ENCODE measurements at regions not wholly inside any gene's neighbourhood (a gene's known extent, or its start where the extent isn't known, plus 50 kb on each side); places are given as distances from the start of the nearest gene placed in this dataset.
"Not testable (repeated sequence)": the region's sequence is repeated elsewhere in the genome, so short reads cannot be mapped to it uniquely, and the experiment has no call there.

DNA sequence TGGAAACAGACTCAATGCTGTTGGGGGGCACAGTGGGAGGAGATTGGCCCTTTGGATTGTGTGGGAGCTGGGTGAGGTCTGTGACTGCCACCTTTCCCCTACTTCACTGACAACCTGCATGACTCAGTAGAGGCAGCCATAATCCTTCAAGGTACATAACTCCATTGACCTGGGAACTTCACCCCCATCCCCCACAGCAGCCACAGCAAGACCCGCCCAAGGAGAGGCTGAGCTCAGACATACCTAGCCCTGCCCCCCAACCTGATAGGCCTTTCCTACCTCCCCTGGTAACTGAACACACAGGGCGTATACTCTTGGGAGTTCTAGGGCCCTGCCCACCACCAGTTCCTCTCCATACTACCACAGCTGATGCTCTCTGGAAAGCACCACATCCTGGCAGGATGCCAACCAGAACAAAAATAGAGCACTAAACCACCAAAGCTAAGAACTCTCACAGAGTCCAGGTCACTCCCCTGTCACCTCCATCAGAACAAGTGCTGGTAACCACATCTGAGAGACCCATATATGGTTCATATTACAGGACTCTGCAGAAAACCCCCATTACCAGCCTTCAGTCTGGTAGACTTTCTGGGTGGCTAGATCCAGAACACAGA lies 703.9 kb downstream of the FSCB start:
- no peak for DNase-seq

DNA sequence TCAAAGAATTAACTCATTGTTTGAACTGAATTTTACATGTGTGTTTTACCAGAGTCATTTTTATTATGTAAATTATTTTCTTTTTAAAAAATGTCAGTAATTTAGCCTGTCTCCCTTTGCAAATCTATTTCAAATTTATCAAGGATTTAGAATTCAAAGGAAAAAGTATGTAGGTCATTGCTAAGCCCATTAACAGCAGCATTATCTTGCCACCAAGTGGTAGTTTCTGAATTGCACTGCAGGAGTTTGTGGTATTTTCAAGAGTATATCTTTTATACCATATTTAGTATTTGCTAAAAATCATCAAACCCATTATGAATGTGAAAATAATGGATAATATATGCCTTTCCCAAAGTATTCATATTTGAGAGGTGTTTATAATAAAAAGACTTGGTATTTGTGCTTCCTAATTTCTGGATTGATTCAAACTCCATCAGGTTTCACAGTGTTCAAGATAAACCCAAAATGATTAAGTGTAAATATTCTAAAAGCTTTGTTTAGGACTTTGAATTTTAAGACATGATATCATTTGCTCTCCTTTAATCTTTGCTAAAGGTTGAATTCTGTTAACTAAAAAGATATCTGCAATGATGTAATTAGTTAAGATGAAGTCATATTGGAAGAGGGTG lies 711.4 kb downstream of the FSCB start:
- peak; percentile 27 for DNase-seq

DNA sequence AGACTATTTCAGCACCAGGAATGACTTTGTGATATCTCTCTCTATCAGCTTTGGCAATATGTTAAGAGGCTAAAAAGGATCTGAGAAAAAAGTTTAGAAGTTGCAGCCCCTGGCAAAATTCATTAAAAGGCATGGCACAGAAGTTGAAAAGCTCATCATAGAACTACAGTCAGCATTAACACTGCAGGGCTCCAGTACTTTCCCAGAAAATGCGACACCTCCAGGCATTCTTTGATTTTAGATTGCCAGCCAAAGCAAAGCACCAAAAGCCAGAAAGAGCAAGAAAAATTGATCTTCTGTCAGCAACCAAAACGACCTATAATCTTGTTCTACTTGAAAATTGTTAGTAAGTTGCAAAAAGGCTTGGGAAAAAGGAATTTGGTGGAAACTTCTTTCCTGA lies 713.5 kb downstream of the FSCB start:
- DNase-seq = no peak

DNA sequence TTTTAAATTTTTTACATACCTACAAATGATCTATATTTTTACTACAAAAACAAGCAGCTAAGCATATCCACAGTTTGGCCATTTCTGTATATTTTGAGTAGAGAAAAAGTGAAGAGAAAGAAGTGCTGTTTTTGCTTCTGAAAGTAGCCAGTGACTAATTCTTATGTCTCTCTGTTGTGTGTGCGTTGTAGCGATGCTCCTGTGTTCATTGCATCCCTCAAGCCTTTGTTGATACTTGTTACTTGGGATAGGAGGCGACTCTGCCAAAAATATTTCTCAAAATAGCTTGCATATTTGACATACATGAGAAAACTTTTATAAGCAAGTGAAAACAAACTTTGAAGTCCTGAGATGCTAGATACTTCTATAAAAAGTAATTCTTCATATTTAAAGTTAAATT lies 714.1 kb downstream of the FSCB start:
- no peak for DNase-seq

DNA sequence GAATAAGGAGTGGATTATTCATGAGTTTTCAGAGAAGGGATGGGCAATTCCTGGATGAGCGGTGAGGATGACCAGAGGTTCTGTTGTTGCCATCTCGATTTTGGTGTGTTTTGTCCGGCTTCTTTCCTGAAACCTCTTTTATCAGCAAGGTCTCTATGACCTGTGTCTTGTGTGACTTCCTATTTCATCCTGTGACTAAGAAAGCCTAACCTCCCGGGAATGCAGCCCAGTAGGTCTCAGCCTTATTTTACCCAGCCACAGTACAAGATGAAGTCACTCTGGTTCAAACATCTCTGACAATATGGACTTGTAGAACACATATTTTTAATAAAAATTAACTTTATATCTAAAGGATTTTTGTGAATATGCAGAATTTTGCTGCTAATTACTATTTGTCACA lies 716.4 kb downstream of the FSCB start:
- no peak for DNase-seq

DNA sequence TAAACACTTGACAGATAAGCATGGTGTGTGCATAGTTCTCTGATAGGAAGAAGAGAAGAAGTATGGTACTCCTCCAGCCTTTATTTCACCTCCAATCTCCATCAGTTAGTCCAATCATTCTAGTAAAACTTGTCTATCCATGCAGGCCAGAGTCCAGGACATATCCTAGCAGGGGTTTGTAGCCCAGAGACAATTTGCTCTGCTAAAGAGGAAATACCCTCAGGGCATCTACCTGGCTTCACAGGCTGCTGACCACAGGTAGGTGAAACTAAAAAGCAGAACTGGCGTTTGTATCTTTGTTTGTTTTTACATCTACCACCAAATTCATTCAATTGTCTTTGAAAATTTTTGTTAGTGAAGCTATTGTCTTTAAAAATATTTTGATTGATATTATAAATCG lies 717.6 kb downstream of the FSCB start:
- no peak for DNase-seq

DNA sequence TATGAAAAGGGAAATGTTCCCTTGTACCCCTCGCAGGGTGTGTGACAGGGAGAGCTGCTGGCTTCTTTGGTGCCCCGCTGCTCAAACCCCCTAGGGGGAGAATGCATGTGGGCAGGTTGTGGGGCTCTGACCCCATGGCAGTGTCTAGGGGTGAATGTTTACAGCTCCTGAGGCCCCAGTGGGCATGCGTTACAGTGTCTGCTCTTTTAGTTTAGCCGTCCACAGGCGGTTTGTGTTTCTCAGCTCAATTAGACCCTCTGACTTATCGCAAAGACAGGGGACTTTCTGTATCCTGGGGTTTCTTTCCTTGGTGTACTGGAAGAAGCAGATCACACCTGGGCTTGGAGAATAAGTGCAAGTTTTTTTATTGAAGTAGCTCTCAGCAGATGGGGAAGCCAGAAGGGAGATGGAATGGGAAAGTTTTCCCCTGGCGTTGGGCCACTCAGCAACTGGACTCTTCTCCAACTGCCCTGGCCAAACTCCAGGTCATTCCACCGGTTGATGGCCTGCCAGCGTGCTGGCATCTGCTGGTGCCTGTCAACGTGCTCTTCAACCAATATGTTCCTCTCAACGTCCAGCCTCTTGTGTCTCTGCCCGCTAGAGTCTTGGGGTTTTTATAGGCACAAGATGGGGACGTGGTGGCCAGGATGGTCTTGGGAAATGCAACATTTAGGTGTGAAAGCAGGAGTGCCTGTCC lies 720.9 kb downstream of the FSCB start:
- DNase-seq = no peak

DNA sequence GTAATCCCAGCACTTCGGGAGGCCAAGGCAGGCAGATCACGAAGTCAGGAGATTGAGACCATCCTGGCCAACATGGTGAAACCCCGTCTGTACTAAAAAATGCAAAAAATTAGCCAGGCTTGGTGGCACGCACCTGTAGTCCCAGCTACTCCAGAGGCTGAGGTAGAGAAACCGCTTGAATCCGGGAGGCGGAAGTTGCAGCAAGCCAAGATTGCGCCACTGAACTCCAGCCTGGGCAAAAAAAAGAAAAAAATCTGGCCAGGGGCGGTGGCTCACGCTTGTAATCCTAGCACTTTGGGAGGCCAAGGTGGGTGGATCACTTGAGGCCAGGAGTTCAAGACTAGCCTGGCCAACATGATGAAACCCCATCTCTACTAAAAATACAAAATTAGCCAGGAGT lies 722.7 kb downstream of the FSCB start:
- DNase-seq = not testable (repeated sequence)

DNA sequence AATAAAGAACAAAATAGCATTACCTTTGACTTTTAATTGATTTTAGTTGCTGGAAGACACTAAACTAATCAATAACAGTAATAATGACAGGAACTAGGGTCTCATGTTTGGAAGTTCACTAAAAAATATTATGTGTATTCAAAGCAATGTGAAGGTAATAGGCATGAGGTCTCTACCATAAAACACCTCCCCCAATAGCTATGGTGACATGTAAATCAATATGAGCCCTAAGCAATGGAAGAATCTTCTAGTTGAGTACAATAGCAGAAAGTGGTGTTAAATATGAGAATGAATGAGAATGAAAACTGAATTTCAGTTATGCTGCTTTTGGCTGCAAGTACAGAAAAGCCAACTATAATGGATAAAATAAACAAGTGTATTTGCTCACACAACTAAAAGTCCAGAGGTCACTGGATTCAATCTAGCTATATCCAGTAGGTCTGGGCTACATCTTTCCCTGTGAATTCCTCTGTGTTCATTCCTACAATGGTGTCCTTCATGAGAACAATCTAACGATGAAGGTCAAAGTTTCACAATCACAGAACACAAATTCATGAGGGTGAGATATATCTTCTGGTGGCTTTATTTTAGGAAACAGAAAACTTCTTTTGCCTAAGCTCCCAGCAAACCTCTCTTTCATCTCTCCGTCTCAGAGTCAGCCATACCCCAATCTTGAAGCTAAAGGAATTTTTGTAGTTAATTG lies 728.0 kb downstream of the FSCB start:
- no peak for DNase-seq

DNA sequence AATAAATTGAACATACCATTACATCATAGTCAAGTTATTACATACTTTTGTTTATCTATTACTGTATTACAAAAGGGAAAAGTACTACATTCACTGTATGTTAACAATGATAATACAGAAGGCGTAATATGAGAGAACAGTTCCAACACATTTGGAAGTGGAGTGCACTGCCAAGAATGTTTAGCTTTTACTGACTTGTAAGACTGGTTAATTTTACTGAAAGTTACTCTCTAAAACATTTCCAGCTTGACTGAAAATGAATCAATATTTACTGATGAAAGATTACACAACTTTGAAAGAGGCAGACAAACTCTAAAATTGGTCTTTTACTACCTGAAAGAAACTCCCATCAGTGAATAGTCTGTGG lies 728.5 kb downstream of the FSCB start:
- DNase-seq = no peak

DNA sequence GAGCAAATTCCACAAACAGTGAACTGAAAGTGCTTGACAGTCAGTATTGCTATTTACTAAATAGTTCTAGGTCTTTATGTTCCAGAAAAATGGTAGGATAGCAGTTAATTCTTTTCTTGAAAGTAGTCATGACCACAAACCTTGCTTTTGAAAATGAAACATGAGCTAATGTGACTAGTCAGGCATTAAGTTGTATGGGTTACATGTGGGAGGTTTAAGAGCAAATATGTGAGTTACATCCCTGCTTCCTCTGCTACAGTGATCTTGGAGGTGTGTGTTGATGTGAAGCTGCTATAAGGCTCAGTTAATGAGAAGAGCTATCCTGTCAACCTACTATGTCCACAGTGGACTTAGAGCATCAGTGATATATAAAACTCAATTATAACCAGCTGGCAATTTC lies 741.6 kb downstream of the FSCB start:
- no peak for DNase-seq

DNA sequence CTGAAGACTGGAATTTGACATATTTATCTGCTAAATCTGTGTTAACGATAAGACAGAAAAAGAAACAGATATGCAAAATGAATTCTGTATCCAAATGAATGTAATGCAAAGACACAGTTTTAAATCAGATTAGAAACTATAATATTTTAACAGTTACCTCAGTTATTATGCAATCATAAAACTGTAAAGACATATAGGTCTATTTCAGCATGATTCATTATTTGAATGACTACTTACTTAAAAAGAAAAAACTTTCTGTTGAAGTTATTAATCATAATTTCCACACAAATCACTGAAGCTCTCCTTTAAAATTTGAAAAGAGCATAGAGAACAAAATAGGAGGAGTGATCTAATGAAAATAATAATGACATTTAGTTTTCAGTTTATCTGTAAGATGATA lies 742.6 kb downstream of the FSCB start:
- DNase-seq = no peak

DNA sequence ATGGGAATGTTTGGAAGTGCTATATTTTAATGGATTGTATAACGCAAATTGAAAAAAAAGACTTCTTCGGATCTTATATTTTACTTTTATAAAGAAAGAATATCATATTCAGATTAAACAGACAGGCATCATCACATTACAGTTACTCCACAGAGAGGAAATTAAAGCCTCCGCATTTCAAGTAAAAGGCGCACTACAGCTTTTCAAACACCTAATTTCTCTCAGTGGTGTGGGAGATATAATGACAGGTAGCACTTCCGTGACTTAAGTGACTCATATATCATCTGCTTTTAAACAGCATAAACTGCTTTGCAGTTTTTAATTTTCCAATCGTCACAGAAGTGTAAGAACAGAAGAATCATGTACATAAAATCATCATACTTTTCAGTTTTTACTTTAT lies 751.4 kb downstream of the FSCB start:
- no peak for DNase-seq

DNA sequence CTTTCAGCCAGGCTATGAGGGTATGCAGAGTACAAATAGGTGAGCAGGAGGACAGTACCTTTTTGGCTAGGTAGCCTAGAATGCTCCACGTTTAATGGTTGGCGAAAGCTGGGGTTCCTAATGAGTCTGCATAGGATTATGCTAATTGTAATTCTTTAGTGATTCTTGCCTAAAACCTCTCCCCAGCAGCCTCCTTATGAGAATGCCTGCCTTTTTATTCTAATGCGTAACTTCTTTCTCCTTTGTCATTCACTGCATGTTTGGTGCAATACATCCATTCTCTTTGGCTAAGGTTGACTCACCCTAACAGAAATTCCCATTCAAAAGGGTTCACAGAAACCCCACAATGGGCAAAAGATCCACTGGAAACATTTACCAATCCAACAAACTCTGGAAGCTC lies 752.2 kb downstream of the FSCB start:
- no peak for DNase-seq

DNA sequence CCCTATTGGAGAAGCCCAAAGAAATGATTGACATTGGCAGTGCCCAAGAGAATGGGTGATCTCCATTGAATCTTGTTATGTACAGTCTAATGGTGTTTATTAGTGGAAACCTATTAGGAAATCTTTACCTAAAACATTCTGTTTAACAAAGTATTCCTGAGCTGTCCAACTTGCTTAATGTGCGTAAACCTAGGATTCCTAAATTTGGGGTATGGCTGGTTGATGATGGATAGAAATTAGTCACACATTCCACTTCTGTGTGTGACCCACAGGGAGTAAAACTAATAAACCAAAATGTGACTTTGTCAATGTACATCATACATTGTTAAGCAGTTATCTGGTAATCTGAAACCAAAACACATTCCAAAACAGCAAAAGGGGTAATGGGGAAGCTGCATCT lies 761.3 kb downstream of the FSCB start:
- no peak for DNase-seq

DNA sequence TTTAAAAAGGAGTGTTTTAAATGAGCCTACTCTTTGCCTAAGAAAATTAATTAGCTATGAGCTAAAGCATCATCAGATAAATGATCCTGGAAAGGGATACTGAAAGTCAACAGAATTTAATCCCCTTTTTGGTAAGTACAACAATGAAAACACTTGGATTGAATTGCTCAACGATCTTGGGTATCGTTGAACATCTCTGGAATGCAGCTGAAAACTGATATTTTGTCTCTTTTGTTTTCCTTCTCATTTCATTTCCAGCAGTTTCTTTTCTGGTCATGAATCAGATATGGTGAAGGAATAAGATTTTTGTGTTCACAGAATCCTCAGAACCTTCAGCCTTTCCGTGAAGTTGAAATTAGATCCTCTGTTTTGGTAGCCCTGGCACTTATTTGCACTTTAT lies 771.2 kb downstream of the FSCB start:
- DNase-seq = no peak

DNA sequence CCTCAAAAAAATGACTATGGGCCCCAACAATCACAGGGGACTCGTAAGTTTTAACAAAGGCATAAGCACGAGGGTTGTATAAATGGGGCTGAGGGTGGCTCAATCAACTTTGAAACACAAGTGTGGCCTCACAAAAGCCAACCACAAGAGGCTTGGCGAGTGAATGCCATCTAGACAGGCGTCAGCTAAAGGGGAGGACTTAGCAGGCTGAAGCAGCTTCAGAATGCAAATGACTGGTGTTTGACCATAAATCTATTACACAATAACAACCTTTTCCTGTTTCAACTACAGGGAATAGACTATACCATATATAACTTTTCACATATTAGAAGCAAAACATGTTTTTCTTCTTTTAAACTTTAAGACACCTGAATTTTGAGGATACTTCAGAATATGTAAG lies 777.9 kb downstream of the FSCB start:
- no peak for DNase-seq

DNA sequence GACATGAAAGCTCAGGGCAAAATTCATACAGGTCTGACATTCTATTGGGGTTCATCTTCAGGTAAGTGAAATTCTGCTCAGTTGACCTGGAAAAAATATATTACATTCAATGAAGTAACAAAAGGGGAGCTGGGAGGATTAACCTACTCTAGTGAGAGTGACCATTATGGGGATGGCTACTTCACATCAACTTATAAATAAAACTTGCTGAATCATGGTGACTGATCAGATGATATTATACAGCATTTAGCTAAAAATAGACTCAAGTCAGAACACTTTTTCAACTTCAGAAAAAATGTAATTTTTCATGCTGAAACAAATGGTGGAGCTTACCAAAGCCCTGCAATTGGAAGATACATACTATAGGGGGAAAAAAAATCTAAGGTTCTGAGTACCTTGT lies 800.2 kb downstream of the FSCB start:
- DNase-seq = no peak

DNA sequence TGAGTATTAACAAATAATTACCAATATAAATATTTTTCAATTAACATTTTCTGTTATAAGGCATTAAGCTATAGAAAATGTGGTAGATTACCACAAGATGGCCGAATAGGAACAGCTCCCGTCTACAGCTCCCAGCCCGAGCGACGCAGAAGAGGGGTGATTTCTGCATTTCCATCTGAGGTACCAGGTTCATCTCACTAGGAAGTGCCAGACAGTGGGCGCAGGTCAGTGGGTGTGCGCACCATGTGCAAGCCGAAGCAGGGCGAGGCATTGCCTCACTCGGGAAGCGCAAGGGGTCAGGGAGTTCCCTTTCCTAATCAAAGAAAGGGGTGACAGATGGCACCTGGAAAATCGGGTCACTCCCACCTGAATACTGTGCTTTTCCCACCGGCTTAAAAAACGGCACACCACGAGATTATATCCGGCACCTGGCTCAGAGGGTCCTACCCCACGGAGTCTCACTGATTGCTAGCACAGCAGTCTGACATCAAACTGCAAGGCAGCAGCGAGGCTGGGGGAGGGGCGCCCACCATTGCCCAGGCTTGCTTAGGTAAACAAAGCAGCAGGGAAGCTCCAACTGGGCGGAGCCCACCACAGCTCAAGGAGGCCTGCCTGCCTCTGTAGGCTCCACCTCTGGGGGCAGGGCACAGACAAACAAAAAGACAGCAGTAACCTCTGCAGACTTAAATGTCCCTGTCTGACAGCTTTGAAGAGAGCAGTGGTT lies 808.4 kb downstream of the FSCB start:
- not testable (repeated sequence) for DNase-seq

DNA sequence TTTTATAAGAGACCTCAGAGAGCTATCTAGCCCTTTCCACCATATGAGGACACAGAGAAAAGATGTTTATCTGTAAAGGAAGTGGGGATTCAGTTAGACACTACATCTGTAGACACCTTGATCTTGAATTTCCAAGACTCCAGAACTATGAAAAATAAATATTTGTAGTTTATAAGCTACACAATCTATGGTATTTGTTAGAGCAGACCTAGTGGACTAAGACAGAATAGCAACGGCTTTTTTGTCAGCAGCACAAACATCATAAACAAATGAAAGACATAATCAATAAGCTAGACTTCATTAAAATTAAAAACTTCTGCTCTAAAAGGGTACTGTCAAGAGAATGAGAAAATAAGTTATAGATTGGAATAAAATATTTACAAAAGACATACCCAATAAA lies 810.1 kb downstream of the FSCB start:
- no peak for DNase-seq

DNA sequence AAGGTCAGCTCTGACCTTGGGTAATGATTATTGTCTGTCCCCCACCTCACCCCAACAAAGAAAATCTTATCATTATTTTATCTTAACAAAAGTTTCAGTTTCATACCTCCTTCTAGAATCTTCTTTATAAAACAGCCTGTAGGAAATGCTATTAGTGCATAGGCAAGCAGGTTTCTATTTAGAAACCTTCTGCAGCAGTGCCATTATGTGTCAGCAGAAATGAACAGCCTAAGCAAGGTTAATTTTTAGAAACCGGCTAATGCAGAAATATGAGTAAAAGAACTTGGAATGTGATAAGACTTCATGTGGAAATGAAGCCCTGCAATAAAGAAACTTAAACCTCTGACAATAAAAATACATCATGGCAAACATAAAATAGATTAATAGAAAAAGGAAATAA lies 814.4 kb downstream of the FSCB start:
- no peak for DNase-seq

DNA sequence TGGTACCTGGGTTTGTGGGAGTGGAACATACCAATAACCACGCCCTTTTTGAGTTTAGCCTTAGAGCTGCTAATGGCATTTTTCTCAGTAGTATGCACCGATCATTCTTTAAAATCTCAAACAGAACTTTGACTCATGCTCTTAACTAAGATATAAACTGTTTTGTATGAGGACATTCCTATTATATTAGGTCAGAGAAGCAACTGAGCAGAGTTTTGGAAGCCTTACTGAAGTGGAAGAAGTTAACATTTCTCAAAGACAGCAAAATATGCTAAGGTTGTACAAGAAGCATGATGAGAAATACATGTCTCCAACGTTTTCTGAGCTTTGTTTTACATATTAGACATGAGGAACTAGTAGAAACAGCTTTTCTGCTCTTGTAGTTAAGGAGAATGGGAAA lies 819.2 kb downstream of the FSCB start:
- no peak for DNase-seq

DNA sequence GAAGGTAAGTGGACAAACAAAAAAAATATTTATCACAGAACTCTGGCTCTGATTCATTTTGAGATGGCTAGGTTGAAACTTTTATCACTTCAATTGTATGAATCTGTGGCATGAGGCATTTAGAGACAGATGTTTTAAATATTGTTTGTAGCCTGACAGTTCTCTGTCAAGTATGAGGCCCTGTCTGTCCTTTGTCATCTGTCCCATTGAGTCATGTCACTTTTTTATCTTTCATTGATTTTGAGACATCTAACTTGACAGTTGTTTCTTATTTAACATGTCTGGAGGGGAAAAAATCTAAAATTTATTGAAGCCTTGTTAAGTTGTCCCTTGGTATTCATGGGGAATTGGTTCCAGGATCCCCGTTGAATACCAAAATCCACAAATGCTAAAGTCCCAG lies 829.5 kb downstream of the FSCB start:
- DNase-seq = no peak

DNA sequence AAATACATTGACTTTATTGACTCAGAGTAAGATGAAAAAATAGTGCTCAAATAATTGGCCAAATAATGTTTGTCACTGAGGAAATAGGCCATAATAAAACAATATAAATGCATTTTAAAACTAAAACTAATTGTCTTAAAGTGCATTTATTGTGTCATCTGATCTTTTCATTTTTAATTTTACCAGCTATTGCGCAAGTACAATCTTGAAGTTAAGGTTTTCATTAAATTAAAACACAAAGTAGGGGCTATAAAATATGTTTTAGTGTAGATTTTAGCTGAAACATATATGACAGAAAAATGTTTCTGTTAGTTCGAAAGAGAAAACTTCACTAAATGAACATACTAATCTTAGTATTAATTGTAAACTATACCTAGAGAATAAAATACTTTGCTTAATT lies 832.8 kb downstream of the FSCB start:
- DNase-seq = no peak
